ENCODE measurements at regions not wholly inside any gene's neighbourhood (a gene's known extent, or its start where the extent isn't known, plus 50 kb on each side); places are given as distances from the start of the nearest gene placed in this dataset.

DNA sequence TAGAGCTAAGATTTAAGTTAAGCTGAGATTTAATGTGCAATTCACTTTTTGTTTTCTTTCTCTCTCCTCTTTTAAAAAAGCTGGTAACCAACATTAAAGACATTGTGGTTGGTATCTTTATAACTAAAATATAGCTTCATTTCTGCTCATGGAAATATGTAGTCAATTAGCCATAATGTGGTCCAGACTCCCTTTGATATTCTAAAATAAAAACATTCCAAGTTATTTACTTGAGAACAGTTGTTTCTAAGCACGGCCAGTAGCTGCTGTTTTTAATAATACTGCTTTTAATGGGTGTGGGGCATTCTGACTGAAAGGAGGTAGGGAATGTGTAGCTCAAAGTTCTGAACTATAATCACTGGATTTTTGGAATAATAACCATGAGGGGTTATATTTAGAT lies 183.3 kb upstream of the FBXO11 start:
- H3K9me2 ChIP-seq (ENCODE audit: insufficient read depth): no peaks in the 10 kb centered on the region
- no peaks in the 10 kb centered on the region for H4K20me1 ChIP-seq (ENCODE audit: insufficient read depth)
- intact Hi-C loops (cut with micrococcal nuclease): no loop called here
- no peak overlapping the region for H3K9ac ChIP-seq (ENCODE audit: low read length)
- ATAC-seq (no peak), DNase-seq (ENCODE audit: low read depth, low spot score) (no peak)
- POLR2A ChIA-PET: interaction anchor here (0.6 kb wide), 1 partner anchor 306 kb away, joined by 4 read pairs; no protein-coding TSS in a partner anchor
- CTCF ChIA-PET: interaction anchor here (1.3 kb wide), 1 partner anchor 17 kb away, joined by 8 read pairs; no protein-coding TSS in a partner anchor
- TF ChIP-seq ZNF274 (IDR thresholded peaks at IDR 0.05; ENCODE audit: low read depth, low read length): no peak
- TF ChIP-seq FOSL1 (IDR thresholded peaks at IDR 0.05; ENCODE audit: low read depth): no peak
- no peak for TF ChIP-seq ELF1 (IDR thresholded peaks at IDR 0.05; ENCODE audit: borderline replicate concordance, low read depth)
- TF ChIP-seq, protein P1, sequence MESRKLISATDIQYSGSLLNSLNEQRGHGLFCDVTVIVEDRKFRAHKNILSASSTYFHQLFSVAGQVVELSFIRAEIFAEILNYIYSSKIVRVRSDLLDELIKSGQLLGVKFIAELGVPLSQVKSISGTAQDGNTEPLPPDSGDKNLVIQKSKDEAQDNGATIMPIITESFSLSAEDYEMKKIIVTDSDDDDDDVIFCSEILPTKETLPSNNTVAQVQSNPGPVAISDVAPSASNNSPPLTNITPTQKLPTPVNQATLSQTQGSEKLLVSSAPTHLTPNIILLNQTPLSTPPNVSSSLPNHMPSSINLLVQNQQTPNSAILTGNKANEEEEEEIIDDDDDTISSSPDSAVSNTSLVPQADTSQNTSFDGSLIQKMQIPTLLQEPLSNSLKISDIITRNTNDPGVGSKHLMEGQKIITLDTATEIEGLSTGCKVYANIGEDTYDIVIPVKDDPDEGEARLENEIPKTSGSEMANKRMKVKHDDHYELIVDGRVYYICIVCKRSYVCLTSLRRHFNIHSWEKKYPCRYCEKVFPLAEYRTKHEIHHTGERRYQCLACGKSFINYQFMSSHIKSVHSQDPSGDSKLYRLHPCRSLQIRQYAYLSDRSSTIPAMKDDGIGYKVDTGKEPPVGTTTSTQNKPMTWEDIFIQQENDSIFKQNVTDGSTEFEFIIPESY (IDR thresholded peaks at IDR 0.05; ENCODE audit: extremely low read depth, insufficient replicate concordance, low read length): no peak
- no peak for TF ChIP-seq RAD21 (IDR thresholded peaks at IDR 0.05; ENCODE audit: low read depth)
- no peak for TF ChIP-seq TCF7L2 (IDR thresholded peaks at IDR 0.05; ENCODE audit: borderline replicate concordance, extremely low read depth, insufficient read depth, insufficient read length)
- no TSS peak for BruUV-seq (replicated peaks)
- H3K4me2 ChIP-seq (ENCODE audit: low read length): no peak overlapping the region
- no peaks in the 10 kb centered on the region for H3K36me3 ChIP-seq (ENCODE audit: control insufficient read depth in 1 of 2, insufficient read depth in 2 of 2, low read length in 2 of 2)
- RAD21 ChIA-PET (ENCODE audit: low non-redundant PET in 1 of 2, low total read pairs in 2 of 2, uncharacterized antibody in 2 of 2, unreplicated experiment in 2 of 2): no interaction called here
- H2AFZ ChIP-seq (ENCODE audit: low read depth, low read length, poor library complexity, severe bottlenecking): no peak overlapping the region
- no peak overlapping the region for H3K4me3 ChIP-seq (replicated peaks in 1 of 2; ENCODE audit: low read depth in 1 of 2, low read length in 2 of 2)
- H3K9me3 ChIP-seq (ENCODE audit: control insufficient read depth in 1 of 2, insufficient read depth in 1 of 2, low read depth in 1 of 2, low read length in 2 of 2): no peaks in the 10 kb centered on the region; a peak in 1 of 4 replicates
- no peaks in the 10 kb centered on the region for H3K27me3 ChIP-seq (ENCODE audit: insufficient read depth, low read length)
- H3K79me2 ChIP-seq (ENCODE audit: insufficient read depth, low read length): no peaks in the 10 kb centered on the region
- H3K27ac ChIP-seq (ENCODE audit: low read depth, low read length): no peak overlapping the region
- no peaks in the 10 kb centered on the region for H3K4me1 ChIP-seq (ENCODE audit: control insufficient read depth in 1 of 2, insufficient read depth in 2 of 2, low read length in 2 of 2)
